HL-60 (cell line): ENCODE measurements at regions not wholly inside any gene's neighbourhood (a gene's known extent, or its start where the extent isn't known, plus 50 kb on each side); places are given as distances from the start of the nearest gene placed in this dataset.

ENCODE experiments used
- CTCF ChIP-seq: IDR thresholded peaks from one replicate; pipeline ENCODE4 v1.5.1; 2011; ENCODE audit warnings: low read length, control low read depth, inconsistent platforms; ENCODE audit not compliant: insufficient read depth
- GABPA ChIP-seq: IDR thresholded peaks from 2 replicates; pipeline ENCODE4 v1.6.1; 2012; ENCODE audit warnings: low read depth

- TF ChIP-seq GABPA, result no peak
- no peak for TF ChIP-seq CTCF
These were observed 196.9 kb downstream of the INO80D start for GRCh38 chr2:205889114-205889513.
